PC-3 (cell line): ENCODE measurements at regions not wholly inside any gene's neighbourhood (a gene's known extent, or its start where the extent isn't known, plus 50 kb on each side); places are given as distances from the start of the nearest gene placed in this dataset.

Source experiments
- EZH2 ChIP-seq: fragments of 300-600 bp; sonication (generic); IDR thresholded peaks from one replicate; pipeline ENCODE4 v1.6.1; 2017; ENCODE audit warnings: antibody characterized with exemption, mild to moderate bottlenecking, low read length; ENCODE audit not compliant: unreplicated experiment
- TF ChIP-seq, protein P1 (sequence below): fragments of 300-600 bp; sonication (generic); conservative IDR thresholded peaks from 2 replicates; pipeline ENCODE4 v1.5.1; 2017; ENCODE audit warnings: antibody characterized with exemption, low read depth, mild to moderate bottlenecking, low read length

- TF ChIP-seq, protein P1, sequence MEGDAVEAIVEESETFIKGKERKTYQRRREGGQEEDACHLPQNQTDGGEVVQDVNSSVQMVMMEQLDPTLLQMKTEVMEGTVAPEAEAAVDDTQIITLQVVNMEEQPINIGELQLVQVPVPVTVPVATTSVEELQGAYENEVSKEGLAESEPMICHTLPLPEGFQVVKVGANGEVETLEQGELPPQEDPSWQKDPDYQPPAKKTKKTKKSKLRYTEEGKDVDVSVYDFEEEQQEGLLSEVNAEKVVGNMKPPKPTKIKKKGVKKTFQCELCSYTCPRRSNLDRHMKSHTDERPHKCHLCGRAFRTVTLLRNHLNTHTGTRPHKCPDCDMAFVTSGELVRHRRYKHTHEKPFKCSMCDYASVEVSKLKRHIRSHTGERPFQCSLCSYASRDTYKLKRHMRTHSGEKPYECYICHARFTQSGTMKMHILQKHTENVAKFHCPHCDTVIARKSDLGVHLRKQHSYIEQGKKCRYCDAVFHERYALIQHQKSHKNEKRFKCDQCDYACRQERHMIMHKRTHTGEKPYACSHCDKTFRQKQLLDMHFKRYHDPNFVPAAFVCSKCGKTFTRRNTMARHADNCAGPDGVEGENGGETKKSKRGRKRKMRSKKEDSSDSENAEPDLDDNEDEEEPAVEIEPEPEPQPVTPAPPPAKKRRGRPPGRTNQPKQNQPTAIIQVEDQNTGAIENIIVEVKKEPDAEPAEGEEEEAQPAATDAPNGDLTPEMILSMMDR: no peak
- no peak for TF ChIP-seq EZH2
Measured at GRCh38 chr21:15999741-16000140, 270.0 kb downstream of the USP25 start.
